ENCODE measurements at regions not wholly inside any gene's neighbourhood (a gene's known extent, or its start where the extent isn't known, plus 50 kb on each side); places are given as distances from the start of the nearest gene placed in this dataset.

GRCh38 chr18:7370802-7371201 is 139.9 kb downstream of the LRRC30 start:
- no TSS peak for BruUV-seq (replicated peaks)
- Histone ChIP-seq H3K79me2 (ENCODE audit: low read depth) (no peaks in the 10 kb centered on the region), H3K4me2 (no peak overlapping the region), H3K9me3 (ENCODE audit: insufficient read depth, low read depth) (no peaks in the 10 kb centered on the region), H3K27ac (no peak overlapping the region), H3K27me3 (ENCODE audit: insufficient read depth, low read depth) (peaks cover 54% of the 10 kb centered on the region), H3F3A (ENCODE audit: insufficient read depth, low read depth) (no peaks in the 10 kb centered on the region), H3K36me3 (ENCODE audit: low read depth) (no peaks in the 10 kb centered on the region), H2AFZ (no peak overlapping the region), H4K20me1 (ENCODE audit: insufficient read depth) (no peaks in the 10 kb centered on the region), H3K9me2 (ENCODE audit: insufficient read depth) (no peaks in the 10 kb centered on the region), H3K4me1 (replicated peaks; ENCODE audit: insufficient read depth) (no peaks in the 10 kb centered on the region), H3K4me3 (no peak overlapping the region)
- ChIA-PET POLR2A (ENCODE audit: unreplicated experiment) (interaction anchor here (0.6 kb wide), 1 partner anchor 1809 kb away, joined by 3 read pairs; no protein-coding TSS in a partner anchor), CTCF (no interaction called here)
- DNase-seq = no peak
- TF ChIP-seq EZH2 (IDR thresholded peaks at IDR 0.05; ENCODE audit: low read depth) (no peak), CTCF (conservative IDR thresholded peaks at IDR 0.05) (no peak)
- intact Hi-C loops (cut with micrococcal nuclease; ENCODE audit: unreplicated experiment) = no loop called here

GRCh38 chr18:7373441-7373840 is 142.6 kb downstream of the LRRC30 start:
- no TSS peak for BruUV-seq (replicated peaks)
- H3K27ac ChIP-seq = no peak overlapping the region
- CTCF ChIA-PET = no interaction called here

GRCh38 chr18:7381307-7381706 is 150.4 kb downstream of the LRRC30 start:
- H3K36me3 ChIP-seq (ENCODE audit: low read depth) = no peaks in the 10 kb centered on the region
- H2AFZ ChIP-seq = no peak overlapping the region
- peaks cover 93% of the 10 kb centered on the region for H3K27me3 ChIP-seq (ENCODE audit: insufficient read depth, low read depth)
- no peak overlapping the region for H3K27ac ChIP-seq
- BruUV-seq (replicated peaks) = no TSS peak
- POLR2A ChIA-PET (ENCODE audit: unreplicated experiment) = no interaction called here
- H3K4me3 ChIP-seq = no peak overlapping the region
- H3K9me3 ChIP-seq (ENCODE audit: insufficient read depth, low read depth) = no peaks in the 10 kb centered on the region
- H3K79me2 ChIP-seq (ENCODE audit: low read depth) = no peaks in the 10 kb centered on the region
- H3K4me1 ChIP-seq (replicated peaks; ENCODE audit: insufficient read depth) = no peaks in the 10 kb centered on the region
- no peaks in the 10 kb centered on the region for H3F3A ChIP-seq (ENCODE audit: insufficient read depth, low read depth)
- H3K4me2 ChIP-seq = no peak overlapping the region
- CTCF ChIA-PET = interaction anchor here (0.6 kb wide), 1 partner anchor 52 kb away, joined by 3 read pairs; no protein-coding TSS in a partner anchor
- H4K20me1 ChIP-seq (ENCODE audit: insufficient read depth) = no peaks in the 10 kb centered on the region
- no peaks in the 10 kb centered on the region for H3K9me2 ChIP-seq (ENCODE audit: insufficient read depth)
- TF ChIP-seq CTCF (conservative IDR thresholded peaks at IDR 0.05) = no peak
- no peak for TF ChIP-seq EZH2 (IDR thresholded peaks at IDR 0.05; ENCODE audit: low read depth)
- intact Hi-C loops (cut with micrococcal nuclease; ENCODE audit: unreplicated experiment) = no loop called here
- DNase-seq = no peak

More at GRCh38 chr18:7373441-7373840, 142.6 kb downstream of the LRRC30 start:
- TF ChIP-seq CTCF (conservative IDR thresholded peaks at IDR 0.05) = no peak
- TF ChIP-seq EZH2 (IDR thresholded peaks at IDR 0.05; ENCODE audit: low read depth) = no peak
- Histone ChIP-seq H4K20me1 (ENCODE audit: insufficient read depth) (no peaks in the 10 kb centered on the region), H2AFZ (no peak overlapping the region), H3K9me2 (ENCODE audit: insufficient read depth) (no peaks in the 10 kb centered on the region), H3K36me3 (ENCODE audit: low read depth) (no peaks in the 10 kb centered on the region), H3F3A (ENCODE audit: insufficient read depth, low read depth) (no peaks in the 10 kb centered on the region), H3K4me3 (no peak overlapping the region), H3K9me3 (ENCODE audit: insufficient read depth, low read depth) (no peaks in the 10 kb centered on the region), H3K79me2 (ENCODE audit: low read depth) (no peaks in the 10 kb centered on the region), H3K4me2 (no peak overlapping the region), H3K27me3 (ENCODE audit: insufficient read depth, low read depth) (peaks cover 48% of the 10 kb centered on the region), H3K4me1 (replicated peaks; ENCODE audit: insufficient read depth) (no peaks in the 10 kb centered on the region)
- intact Hi-C loops (cut with micrococcal nuclease; ENCODE audit: unreplicated experiment) = no loop called here
- POLR2A ChIA-PET (ENCODE audit: unreplicated experiment) = no interaction called here
- no peak for DNase-seq

Measured in PC-9 (cell line).